HepG2 (cell line): ENCODE measurements at regions not wholly inside any gene's neighbourhood (a gene's known extent, or its start where the extent isn't known, plus 50 kb on each side); places are given as distances from the start of the nearest gene placed in this dataset.

Source experiments
- ATAC-seq: fragments of 200-7000 bp; cut with Tn5 transposase; 3 replicates; pipeline ENCODE4 v1.9.1; 2020; ENCODE audit warnings: mild to moderate bottlenecking, moderate library complexity
- BruUV-seq: library from RNA; stranded (reverse); fragments of 400-500 nt; replicated peaks from 2 replicates; lab custom pipeline; 2021; lab: Mats Ljungman, UMichigan
- CTCF ChIA-PET: fragments of 300-600 bp; formaldehyde crosslinking; extraction: SDS; loops from one replicate; lab custom pipeline; 2021; ENCODE audit warnings: low total read pairs, inconsistent platforms, low intra/inter-chr PET ratio; lab: Yijun Ruan, JAX
- POLR2A ChIA-PET: fragments of 350-600 bp; sonication (Branson Sonifier 250); formaldehyde crosslinking; loops from one replicate; lab custom pipeline; 2020; ENCODE audit warnings: antibody characterized with exemption, inconsistent platforms; lab: Yijun Ruan, JAX
- DNase-seq: peaks from one replicate; pipeline ENCODE4 v3.0.0-alpha.2; 2015; ENCODE audit warnings: low spot score
- FAIRE-seq: peaks from 3 replicates; lab custom pipeline; 2011; peaks lifted over from hg19 to GRCh38; lab: Jason Lieb, UNC
- H2AFZ ChIP-seq: one replicate; pipeline ENCODE4 v1.6.1; 2011; ENCODE audit warnings: low read length, inconsistent platforms
- H3K27ac ChIP-seq: fragments of 300-600 bp; 3 replicates; pipeline ENCODE4 v1.8.0; 2011; ENCODE audit warnings: mixed run types, mild to moderate bottlenecking, mixed read lengths, low read length, inconsistent platforms; ENCODE audit not compliant: insufficient read depth; ENCODE audit errors: extremely low read length
- H3K27me3 ChIP-seq, 2 experiments: fragments of 200-600 bp in 1 of 2; 2 replicates in 1 of 2; 3 replicates in 1 of 2; pipeline versions ENCODE4 v1.6.0 to v1.8.0; 2011; ENCODE audit warnings: low read length in 2 of 2, mild to moderate bottlenecking in 2 of 2, moderate library complexity in 2 of 2, inconsistent platforms in 1 of 2; ENCODE audit not compliant: insufficient read depth in 2 of 2, control insufficient read depth in 1 of 2
- H3K36me3 ChIP-seq, 2 experiments: fragments of 200-600 bp in 1 of 2; replicated peaks in 1 of 2; 2 replicates in 1 of 2; 3 replicates in 1 of 2; pipeline versions ENCODE4 v1.5.1 to v1.8.0; 2011; ENCODE audit warnings: low read length in 2 of 2, inconsistent platforms in 1 of 2; ENCODE audit not compliant: insufficient read depth in 2 of 2, control insufficient read depth in 1 of 2
- H3K4me1 ChIP-seq: 2 replicates; pipeline ENCODE4 v1.5.1; 2012; ENCODE audit warnings: low read length, inconsistent platforms; ENCODE audit not compliant: insufficient read depth
- H3K4me2 ChIP-seq: 2 replicates; pipeline ENCODE4 v1.6.0; 2011; ENCODE audit warnings: low read depth, low read length, inconsistent platforms
- H3K4me3 ChIP-seq, 3 experiments: fragments of 200-600 bp in 1 of 3; sonication (generic), shearing (Covaris generic) in 1 of 3; replicated peaks in 1 of 3; 2 replicates each; pipeline ENCODE4 v1.5.1; 2011 to 2016; ENCODE audit warnings: low read length in 3 of 3, inconsistent platforms in 2 of 3, low read depth in 2 of 3, mild to moderate bottlenecking in 2 of 3, control low read depth in 1 of 3, mixed read lengths in 1 of 3; ENCODE audit not compliant: insufficient read depth in 1 of 3
- H3K79me2 ChIP-seq: one replicate; pipeline ENCODE4 v1.6.1; 2011; ENCODE audit warnings: low read length, inconsistent platforms; ENCODE audit not compliant: insufficient read depth
- H3K9ac ChIP-seq: 2 replicates; pipeline ENCODE4 v1.6.0; 2011; ENCODE audit warnings: mild to moderate bottlenecking, low read depth, low read length, inconsistent platforms; ENCODE audit not compliant: insufficient read depth
- H3K9me3 ChIP-seq: 2 replicates; pipeline ENCODE4 v1.5.1; 2012; ENCODE audit warnings: mild to moderate bottlenecking, low read length
- H4K20me1 ChIP-seq: 2 replicates; pipeline ENCODE4 v1.6.0; 2011; ENCODE audit warnings: inconsistent platforms, mild to moderate bottlenecking, low read length, moderate library complexity; ENCODE audit not compliant: insufficient read depth
- CCDC6 ChIP-seq: sonication (generic); formaldehyde crosslinking; IDR thresholded peaks from 2 replicates; pipeline ENCODE4 v1.8.1; 2022; ENCODE audit warnings: mild to moderate bottlenecking, missing genetic modification reagents, moderate library complexity
- KMT2B ChIP-seq: IDR thresholded peaks from 2 replicates; pipeline ENCODE4 v1.6.1; 2016; ENCODE audit warnings: missing genetic modification reagents, missing compliant biosample characterization
- U2AF1 ChIP-seq: fragments of 200-400 bp; formaldehyde crosslinking; optimal IDR thresholded peaks from 2 replicates; pipeline ENCODE3; 2017; ENCODE audit warnings: mild to moderate bottlenecking, low read depth, low read length
- ZNF598 ChIP-seq: sonication (generic); formaldehyde crosslinking; IDR thresholded peaks from 2 replicates; pipeline ENCODE4 v1.5.1; 2020; ENCODE audit warnings: mild to moderate bottlenecking, missing genetic modification reagents, borderline replicate concordance
- WGBS: methylation state at CpG from one replicate; pipeline ENCODE4 v1.1.6; 2017; ENCODE audit warnings: low lambda C conversion rate; 5-methylcytosine and 5-hydroxymethylcytosine counted together
- in situ Hi-C: cut with HindIII; loops from 2 replicates; pipeline ENCODE4 v1.10.0; 2017; ENCODE audit warnings: low pct_unique_long_range_greater_than_20kb; ENCODE audit not compliant: extremely low pct_ligation_motif_present
- intact Hi-C: fragments of 100-400 bp; cut with micrococcal nuclease; formaldehyde crosslinking; loops from one replicate; pipeline ENCODE4 v1.10.0; 2022; ENCODE audit not compliant: unreplicated experiment
- TF ChIP-seq, protein P1 (sequence below): sonication (generic); formaldehyde crosslinking; IDR thresholded peaks from 2 replicates; pipeline ENCODE4; 2020; ENCODE audit warnings: missing genetic modification reagents, mild to moderate bottlenecking, borderline replicate concordance

DNA sequence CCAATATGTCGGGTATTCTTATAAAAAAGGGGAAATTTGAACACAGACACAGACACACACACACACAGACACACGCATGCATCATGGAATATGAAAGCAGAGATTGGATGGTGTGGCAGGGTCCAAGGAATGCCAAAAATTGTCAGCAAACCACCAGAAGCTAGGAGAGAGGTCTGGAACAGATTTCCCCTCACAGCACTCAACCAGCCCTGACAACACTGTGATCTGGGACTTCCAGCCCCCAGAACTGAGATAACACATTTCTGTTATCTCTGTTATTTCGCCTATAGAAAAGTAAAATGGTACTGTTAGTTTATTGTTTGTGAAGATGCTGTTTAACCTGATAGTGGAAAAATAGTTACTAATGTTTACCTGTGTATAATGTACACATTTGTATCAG, 145.4 kb upstream of the ZBED5 start (continued):
- TF ChIP-seq, protein P1, sequence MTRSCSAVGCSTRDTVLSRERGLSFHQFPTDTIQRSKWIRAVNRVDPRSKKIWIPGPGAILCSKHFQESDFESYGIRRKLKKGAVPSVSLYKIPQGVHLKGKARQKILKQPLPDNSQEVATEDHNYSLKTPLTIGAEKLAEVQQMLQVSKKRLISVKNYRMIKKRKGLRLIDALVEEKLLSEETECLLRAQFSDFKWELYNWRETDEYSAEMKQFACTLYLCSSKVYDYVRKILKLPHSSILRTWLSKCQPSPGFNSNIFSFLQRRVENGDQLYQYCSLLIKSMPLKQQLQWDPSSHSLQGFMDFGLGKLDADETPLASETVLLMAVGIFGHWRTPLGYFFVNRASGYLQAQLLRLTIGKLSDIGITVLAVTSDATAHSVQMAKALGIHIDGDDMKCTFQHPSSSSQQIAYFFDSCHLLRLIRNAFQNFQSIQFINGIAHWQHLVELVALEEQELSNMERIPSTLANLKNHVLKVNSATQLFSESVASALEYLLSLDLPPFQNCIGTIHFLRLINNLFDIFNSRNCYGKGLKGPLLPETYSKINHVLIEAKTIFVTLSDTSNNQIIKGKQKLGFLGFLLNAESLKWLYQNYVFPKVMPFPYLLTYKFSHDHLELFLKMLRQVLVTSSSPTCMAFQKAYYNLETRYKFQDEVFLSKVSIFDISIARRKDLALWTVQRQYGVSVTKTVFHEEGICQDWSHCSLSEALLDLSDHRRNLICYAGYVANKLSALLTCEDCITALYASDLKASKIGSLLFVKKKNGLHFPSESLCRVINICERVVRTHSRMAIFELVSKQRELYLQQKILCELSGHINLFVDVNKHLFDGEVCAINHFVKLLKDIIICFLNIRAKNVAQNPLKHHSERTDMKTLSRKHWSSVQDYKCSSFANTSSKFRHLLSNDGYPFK, result no peak
- no peak for TF ChIP-seq ZNF598 (CRISPR knock-in tag)

DNA sequence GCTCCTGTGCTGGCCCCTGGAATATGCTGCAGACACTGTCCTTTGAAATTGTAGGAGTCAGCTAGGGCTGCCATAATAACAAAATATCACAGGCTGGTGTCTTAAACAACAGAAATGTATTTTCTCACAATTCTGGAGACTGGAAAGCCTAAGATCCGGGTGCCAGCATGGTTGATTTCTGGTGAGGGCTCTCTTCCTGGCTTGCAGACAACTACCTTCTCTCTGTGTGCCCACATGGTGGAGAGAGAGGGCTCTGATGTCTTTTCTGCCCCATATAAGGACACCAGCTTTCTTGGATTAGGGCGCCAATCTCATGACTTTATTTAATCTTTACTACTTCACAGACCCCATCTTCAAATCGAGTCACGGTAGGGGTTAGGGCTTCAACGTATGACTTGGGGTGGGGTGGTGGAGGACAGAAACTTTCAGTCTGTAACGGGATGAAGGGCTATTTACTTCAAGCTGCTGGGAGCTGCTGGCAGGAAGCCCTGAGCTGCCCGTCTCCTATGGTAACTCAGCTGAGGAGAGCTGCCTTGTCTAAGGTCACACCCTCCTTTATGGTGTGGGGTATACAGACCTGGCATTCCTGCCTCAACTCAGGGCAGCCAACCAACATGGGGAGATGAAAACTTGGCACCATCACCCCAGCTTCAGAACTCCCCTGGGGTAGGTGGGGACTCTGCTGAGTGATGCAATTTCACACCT, 142.9 kb upstream of the ZBED5 start:
- H3K79me2 ChIP-seq, result no peaks in the 10 kb centered on the region
- H3K36me3 ChIP-seq, result no peaks in the 10 kb centered on the region
- no peak for ATAC-seq
- H3K27ac ChIP-seq, result no peak overlapping the region
- POLR2A ChIA-PET, result no interaction called here
- no peaks in the 10 kb centered on the region for H4K20me1 ChIP-seq
- BruUV-seq, result no TSS peak
- in situ Hi-C loops (no loop called here), intact Hi-C loops (no loop called here)
- 13% methylated on average over 5 of the region's 7 CpGs for WGBS
- CTCF ChIA-PET, result no interaction called here
- H3K27me3 ChIP-seq, result peaks cover 0 to 7% of the 10 kb centered on the region in 2 experiments; a peak in 2 of 5 replicates
- no peak overlapping the region for H3K4me2 ChIP-seq
- TF ChIP-seq U2AF1 (no peak), KMT2B (CRISPR knock-in tag) (no peak), CCDC6 (CRISPR knock-in tag) (no peak)
- no peak overlapping the region for H3K4me3 ChIP-seq
- H2AFZ ChIP-seq, result no peak overlapping the region
- H3K9me3 ChIP-seq, result no peaks in the 10 kb centered on the region
- no peak for FAIRE-seq
- no peak overlapping the region for H3K9ac ChIP-seq
- no peak for DNase-seq
- no peaks in the 10 kb centered on the region for H3K4me1 ChIP-seq
